MM.1S (cell line): ENCODE measurements at regions not wholly inside any gene's neighbourhood (a gene's known extent, or its start where the extent isn't known, plus 50 kb on each side); places are given as distances from the start of the nearest gene placed in this dataset.

Experiments
- CTCF ChIP-seq: fragments of 300-600 bp; sonication (generic); IDR thresholded peaks from 2 replicates; pipeline ENCODE4 v1.5.1; 2016; ENCODE audit warnings: antibody characterized with exemption, low read length, mixed read lengths
- EZH2 ChIP-seq: fragments of 300-600 bp; sonication (generic); optimal IDR thresholded peaks from 2 replicates; pipeline ENCODE3; 2017; ENCODE audit warnings: low read depth, mild to moderate bottlenecking, antibody characterized with exemption, low read length, mixed read lengths
- EZH2phosphoT487 ChIP-seq: fragments of 300-600 bp; sonication (generic); IDR thresholded peaks from 2 replicates; pipeline ENCODE4 v1.6.1; 2018; ENCODE audit warnings: antibody characterized with exemption, low read length

- TF ChIP-seq CTCF (no peak), EZH2 (no peak), EZH2phosphoT487 (no peak)
Observed at GRCh38 chr13:105341758-105342157, 1193.7 kb downstream of the EFNB2 start.
